HG03558 (cell line): ENCODE measurements at regions not wholly inside any gene's neighbourhood (a gene's known extent, or its start where the extent isn't known, plus 50 kb on each side); places are given as distances from the start of the nearest gene placed in this dataset.
"Not testable (repeated sequence)": the region's sequence is repeated elsewhere in the genome, so short reads cannot be mapped to it uniquely, and the experiment has no call there.

ENCODE experiments used
- ATAC-seq: cut with Tn5 transposase; IDR thresholded peaks from one replicate; pipeline ENCODE4 v1.9.1; 2021; ENCODE audit warnings: moderate number of reproducible peaks; ENCODE audit not compliant: unreplicated experiment; ENCODE audit errors: extremely low read depth

DNA sequence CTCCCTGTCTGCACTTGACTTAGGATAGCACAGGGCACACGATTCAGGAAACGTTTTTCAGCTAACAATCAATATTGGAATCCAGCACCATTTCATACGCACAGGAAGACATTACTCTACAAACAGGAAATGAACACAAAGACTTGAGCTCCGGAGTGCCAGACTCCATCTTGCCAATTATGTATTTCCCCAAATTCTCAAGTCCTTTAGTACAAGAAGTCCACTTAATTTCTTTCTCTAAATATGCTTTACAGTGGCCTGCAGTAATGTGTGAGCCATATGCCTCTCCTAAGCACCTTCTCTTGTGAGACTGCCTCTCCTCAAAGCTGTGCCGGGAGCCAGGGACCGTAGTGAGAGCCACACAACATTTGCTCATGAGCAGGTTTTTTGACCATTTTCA, 168.2 kb downstream of the THBS2 start:
- ATAC-seq, result no peak

DNA sequence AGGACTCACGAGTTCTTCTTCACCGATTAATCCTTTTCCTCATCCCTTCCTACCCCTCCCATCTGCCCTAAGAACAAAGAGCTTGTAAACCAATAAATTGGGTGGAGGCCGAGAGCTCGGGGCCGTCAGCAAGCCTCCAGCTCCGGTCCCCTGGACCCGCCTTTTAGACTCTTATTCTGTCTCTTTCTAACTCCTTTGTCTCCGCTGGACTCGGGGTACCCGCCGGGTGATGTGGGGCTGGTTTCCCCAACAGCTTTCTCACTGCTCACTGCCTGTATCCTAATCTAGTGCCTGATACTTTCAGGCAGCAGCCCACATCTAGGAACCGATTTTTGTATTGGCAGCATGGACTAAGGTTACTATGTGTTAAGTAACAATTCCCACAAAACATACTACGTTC, 169.1 kb downstream of the THBS2 start:
- ATAC-seq, result not testable (repeated sequence)

DNA sequence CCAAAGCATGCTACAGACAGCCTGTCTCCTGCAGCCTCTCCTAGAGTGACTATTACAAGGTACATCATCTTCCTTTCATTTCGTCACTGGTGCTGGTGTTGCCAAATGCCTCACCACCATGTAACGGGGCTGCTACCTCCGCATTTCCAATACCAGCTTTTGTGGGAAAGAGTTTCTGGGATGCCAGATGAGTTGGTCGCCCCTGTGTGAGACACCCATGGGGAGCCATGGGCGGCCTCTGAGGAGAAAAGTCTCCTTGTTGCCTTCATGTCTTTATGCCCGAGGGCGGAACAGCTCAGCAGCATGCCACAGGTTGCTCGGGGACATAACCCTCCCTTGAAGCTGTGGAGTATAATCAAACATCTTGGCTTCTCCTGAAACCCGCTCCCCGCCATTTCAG, 169.6 kb downstream of the THBS2 start:
- no peak for ATAC-seq

DNA sequence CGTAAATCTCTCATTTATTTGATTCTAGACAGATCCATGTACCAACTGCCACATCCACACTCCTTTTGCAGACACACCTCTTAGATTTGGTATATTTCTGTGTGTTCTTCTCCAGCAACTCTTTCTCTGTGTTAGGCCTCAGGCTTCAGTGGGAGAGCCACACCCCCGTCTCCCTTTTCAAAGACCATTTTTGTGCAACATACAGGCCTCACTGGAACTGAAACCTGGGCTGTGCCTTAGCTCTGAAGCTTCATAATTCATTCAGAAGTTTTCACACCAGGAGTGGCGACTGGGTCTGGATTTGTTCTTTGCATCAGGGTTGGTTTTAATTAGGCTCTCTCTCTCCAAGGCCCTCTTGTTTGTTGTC, 170.2 kb downstream of the THBS2 start:
- ATAC-seq, result no peak

DNA sequence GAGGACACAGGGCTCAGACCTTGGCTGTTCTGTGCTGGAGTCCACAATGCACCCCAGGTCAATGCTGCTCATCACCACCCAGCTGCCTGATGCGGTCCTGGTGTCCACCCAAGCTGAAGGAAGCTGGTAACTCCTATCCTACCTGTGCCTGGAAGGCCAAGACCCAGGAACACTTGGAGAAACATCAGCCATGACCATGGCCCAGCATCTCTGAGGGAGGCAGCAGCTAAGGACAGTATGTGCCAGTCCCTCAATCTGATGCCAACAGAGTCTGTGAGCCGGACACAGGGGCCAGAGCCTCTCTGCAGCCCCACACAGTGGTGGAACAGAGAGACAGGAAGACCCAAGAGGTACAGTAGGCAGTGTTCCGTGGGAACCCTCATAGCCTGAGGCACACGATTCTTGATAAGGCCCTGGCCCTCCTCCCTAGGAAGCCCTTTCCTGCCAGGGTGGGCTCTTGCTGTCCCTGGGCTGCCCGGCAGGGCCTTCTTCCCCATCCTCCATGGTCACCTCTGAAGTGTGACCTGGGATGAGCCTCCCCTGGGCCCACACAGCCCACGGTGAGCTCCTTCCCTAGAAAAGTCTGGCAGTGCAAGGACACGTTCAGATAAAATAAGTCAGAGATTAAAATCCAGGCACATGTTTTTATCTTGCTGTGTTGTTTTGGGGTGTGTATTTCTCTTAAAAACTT, 170.7 kb downstream of the THBS2 start:
- no peak for ATAC-seq

DNA sequence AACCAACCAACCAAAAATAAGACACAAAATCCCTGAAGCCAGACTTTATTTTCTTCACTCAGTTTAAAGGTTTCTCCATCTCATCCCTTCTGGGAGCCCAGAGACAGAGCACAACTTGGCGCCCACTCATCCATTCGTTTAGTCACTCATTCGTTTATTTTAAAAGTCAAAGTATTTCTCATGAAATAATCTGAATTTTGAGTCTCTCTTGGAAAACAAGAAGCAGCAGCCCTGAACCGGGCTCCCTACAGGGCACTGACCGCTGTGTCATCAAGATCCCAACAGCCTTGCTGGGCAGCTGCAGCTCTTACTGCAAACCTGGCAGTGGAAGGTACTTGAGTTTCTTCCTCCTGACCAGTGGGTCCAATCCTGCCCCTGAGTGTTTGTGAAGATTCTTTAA, 171.6 kb downstream of the THBS2 start:
- ATAC-seq, result no peak

DNA sequence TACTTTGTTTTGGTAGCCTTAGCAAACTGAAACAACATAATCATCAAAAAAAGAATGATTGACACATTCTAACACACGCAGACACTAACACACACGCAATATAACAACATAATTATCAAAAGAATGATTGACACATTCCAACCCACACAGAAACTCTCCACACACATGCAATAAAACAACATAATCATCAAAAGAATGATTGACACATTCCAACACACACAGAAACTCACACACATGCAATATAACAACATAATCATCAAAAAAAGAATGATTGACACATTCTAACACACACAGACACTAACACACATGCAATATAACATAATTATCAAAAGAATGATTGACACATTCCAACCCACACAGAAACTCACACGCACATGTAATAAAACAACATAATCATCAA, 172.4 kb downstream of the THBS2 start:
- ATAC-seq, result no peak

DNA sequence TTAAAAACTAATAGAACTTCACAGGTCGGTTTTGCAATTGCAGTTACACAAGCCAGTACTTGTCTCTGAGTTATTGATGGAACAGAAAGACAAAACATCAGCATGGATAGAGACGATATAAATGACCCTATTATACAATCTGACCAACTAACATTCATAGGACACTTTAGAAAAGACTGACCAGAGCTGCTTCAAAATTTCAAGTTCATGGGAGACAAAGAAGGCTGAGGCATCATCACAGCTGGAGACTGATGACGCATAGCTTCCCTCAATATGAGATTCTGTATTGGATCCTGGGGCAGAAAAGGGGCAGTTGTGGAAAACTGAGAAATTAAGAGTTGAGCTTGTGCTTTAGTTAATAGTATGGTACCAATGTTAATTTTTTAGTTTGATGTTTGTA, 174.0 kb downstream of the THBS2 start:
- no peak for ATAC-seq

DNA sequence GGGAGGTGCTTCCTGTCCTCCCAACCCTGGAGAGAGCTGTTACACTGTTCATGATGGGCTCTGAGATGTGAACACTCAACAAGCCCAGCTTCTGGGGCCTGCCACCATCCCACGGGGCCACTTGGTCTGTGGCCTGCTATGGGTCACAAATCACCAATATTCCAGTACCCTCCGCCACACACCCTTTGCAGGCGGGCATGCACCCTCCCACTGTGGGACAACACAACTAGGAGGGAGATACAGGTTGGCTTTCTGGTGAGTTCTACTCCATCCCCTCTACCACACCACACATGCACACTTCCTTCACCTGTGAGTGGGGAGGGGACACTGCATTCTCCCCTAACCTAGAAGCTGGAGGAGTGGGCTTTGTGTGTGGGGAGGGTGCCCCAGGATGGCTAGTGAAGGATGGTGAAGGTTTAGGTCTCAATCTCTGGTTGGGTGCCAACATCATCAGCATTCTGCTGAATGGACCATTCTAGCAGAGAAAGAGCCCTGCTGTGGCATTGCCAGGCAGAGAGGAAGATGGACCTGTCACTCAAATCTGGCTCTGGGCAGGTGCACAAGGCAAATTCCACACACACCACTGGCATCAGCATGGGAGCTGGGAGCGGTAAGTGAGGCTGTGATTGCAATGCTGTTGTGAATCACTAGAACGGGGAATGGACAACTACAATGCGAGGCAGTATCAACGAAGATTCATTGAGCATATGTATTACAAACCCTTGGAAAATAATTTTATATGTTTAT, 175.1 kb downstream of the THBS2 start:
- ATAC-seq, result no peak

DNA sequence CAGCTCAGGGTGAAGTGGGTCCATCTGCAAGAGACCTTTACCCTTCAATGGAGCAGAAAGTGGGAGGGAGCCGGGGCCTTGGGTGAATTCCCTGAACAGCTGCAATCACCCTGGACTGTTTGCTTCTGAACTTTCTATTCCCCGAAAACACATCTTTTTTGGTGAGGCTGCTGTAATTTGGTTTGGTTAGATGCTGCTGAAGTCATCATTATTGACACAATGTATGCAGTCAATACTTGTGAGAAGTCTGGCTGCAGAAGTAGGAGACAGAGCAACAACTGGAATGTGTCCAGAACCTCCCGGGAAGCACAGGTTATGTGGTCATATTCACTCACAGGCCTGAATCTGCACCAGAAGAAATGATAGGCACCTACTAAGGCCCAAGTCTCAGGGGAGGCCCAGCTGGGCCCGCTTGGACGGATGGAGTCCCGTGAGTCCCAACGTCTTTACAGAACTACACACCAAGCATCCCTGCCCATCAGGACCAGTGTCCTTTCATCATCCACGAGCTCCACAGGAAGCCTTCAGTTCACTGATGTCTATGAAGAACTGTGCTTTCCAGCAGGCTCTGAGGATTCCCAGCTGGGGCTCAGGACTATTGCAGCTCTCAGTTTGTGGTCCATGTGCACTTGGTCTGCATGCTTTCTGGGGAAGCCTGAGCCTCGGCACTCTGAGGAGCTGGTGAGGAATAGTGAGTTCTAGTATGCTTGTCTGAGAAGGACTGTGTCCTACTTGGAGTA, 177.6 kb downstream of the THBS2 start:
- ATAC-seq, result no peak

DNA sequence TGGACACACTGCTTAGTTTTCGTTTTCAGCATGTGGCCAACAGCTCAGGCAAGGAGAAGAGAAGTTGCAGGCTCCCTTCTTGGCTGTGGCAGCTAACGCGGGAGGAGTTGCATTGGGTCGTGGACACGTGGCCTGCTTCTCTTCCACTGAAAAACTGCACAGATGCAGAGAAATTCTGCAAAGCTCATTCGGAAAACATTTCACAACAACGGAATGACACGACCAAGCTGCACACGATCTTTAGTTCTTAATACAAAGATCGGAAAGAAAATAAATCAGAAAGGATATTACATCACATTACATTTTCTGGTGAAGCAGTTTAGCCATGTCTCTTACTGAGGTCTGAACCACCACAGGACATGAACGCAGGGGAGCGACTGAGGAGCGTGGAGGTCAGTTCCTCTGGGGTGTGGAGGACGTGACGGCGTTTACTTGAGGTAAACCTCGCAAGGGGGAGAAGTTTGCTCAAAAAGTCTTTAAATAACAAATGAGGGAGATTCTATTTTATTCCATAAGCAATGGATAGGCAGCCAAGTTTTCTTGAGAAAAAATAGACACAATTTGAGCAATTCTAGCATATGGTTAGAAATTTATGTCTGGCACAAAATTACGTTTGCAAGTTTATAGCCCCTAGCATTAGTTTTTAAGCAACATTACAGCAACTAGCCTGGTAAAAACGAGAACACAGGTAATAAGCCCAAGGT, 178.3 kb downstream of the THBS2 start:
- ATAC-seq, result no peak

DNA sequence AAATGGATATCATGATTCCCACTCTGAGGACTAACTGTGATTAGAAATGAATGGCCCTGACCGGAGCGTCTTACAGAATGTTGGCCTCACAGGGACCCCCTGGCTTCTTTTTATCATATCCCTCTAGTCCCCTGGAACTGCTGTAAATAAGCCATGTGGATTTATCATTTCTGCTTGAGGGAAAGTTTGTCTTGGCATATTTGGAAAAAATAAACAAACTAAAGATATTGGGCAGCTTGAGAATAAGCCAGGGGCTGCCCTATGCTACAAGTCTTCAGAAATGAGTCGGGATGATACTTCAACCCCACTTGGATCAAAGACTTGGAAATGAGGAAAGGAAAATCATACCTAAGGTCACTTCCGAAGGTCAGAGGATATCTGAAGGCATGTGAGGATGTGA, 179.1 kb downstream of the THBS2 start:
- ATAC-seq, result no peak

DNA sequence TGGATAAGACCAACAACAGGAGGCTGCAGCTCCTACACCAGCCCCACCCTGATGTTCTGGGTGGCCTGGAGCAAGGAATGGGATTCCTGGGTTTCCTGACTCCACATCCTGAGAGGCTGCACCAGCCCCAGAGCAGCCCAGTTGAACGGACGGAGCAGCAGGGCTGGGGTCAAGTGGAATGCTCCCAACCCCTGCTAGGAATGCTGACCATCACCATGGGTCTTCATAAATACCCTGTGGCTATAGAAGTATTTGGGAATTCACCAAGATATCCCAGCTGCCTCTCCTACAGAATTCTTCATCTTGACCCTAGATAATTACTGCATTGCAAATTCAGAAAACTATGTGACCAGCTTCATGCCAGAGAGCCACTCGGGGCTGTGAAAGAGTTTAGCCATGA, 180.3 kb downstream of the THBS2 start:
- ATAC-seq, result no peak

DNA sequence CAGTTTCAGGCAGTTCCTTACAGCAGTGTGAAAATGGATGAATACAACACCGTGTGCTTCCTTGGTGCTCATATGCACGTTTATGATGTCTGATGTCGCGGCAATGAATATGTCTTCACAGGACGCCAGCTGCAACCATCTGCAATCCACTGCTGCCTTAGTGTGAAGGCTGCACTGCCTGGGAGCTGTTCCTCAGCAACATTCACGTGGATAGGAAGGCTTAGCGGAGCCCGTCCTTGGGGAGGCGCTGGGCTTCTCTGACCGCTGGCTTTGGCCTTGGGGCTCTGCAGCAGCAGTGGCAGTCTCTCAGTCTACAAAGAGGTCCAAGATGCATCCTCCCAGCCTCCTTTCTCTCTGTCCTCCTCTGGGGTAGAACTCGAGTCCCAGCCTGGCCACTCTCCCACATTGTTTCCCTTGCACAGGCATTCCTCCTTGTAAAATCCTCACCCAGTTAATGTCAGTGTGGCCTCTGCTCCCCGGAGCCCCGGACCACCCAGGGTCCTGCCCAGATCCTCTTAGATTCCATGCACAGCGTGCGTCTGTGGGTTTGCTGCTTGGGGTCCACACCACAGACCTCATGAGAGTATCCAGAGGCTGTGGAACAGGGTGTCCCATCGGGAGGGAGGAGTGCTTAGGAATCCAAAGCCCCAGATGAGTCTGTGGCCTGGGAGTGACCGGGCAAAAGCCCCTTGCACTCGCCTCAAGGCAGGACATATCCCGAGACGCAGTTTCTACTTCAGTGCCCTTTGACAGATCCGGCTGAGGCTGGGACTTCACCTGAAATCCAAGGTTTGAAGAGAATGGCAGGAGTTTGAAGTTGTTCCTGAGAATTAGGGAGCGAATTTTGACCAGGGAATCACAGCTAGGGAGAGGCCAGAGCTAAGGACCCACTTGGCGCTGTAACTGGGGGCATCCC, 181.3 kb downstream of the THBS2 start:
- no peak for ATAC-seq

DNA sequence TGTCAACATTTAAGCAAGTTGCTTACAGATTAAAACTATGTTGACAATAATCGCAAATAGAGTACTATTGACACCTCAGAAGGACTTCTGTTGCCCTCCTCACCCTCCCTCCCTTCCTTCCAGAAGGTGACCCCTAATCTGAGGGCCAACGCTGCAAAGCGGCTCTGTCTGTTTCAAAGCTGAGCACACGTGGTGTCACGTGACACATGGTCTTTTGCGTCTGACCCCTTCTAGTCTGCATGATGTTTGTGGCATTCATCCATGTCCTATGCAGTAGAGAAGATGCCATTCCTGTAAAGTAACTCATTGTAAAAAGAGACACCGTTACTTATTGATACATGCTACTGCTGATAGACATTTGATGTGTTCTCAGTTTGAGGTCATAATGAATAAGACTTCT, 182.3 kb downstream of the THBS2 start:
- no peak for ATAC-seq

DNA sequence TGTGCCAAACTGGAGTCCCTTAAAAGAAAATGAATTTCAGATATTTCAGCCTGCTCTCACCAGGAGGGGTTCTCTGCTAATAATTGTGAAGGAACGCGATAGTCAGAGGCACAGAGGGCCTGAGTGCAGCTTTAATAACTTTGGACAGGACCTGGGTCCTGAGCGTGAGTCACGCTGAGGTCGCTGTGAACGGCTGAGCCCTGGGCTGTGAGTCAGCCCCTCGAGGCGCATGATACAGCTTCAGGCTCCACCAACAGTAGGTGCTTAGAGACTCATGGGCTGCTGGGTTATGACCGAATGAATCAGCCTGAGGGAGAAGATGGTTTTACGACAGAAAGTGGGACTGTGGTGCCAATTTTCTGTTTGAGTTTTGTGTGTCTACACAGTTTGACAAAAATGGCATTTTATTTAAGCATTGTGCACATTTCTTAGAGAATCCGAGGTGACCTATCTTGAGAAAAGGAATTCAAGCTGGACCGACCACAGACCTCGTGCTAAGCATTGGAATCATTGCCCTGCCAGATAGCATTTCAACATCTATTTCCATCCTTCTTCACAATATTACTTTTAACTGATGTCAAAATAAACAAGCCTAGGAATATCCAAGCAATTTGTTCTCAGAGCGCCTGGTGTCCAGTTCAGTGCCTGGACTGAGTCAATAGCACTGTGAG, 183.0 kb downstream of the THBS2 start:
- no peak for ATAC-seq

DNA sequence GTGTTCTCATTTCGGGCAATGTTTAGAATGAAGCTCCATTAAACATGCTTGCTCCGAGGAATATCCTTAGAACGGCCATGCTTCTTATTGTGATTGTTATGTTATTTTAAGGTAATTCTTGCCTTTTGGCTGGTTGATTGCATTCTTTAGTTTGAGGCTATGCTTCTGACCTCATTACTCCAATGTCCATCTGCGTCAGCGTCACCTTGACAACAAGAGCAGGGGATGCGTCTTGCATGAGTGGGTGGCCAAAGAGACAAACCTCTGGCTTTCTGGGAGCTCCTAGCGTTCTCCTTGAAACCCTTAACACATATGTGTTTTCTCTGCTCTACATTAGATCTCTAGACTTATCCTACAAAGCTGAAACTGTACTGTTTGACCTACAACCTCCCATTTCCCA, 184.3 kb downstream of the THBS2 start:
- no peak for ATAC-seq

DNA sequence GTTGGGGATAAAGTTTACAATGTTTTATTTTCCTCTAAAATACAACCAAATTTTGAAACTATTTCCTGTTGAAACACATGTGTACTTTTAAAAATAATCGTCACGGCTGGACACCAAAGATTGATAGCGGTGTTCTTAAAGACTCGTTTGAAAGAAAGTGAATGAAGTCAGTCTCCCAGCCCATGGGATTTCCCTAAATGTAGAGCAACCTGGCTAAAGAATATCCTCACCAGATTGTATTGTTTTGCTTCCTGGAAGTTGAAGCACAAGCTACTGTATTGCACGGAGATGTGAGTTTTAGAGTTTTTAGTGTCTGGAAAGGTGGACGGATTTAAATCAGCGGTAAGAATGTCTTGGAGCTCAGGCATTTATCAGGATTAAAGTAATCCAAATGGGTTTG, 189.5 kb downstream of the THBS2 start:
- no peak for ATAC-seq

DNA sequence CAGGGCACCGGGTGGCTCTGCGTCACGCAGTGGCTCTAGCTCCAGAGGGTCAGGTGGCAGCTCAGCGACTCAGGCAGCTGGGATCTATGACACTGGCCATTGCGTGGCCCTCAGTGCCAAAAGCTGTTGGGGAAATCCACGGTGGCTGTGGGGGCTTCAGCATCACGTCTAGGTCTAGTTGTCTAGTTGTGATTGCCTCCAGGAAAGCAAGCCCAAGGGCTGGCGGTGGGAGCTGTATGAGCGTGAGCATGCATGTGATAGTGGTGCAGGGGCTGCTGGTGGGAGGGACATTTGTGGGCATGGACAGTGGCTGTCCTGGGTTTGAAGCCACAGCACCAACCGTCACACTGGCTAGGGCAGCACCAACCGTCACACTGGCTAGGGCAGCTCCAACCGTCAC, 191.4 kb downstream of the THBS2 start:
- no peak for ATAC-seq
